Endothelial cell of umbilical vein (primary cell): ENCODE measurements at regions not wholly inside any gene's neighbourhood (a gene's known extent, or its start where the extent isn't known, plus 50 kb on each side); places are given as distances from the start of the nearest gene placed in this dataset.

Source experiments
- BruUV-seq: library from RNA; stranded (reverse); fragments of 400-500 nt; replicated peaks from 2 replicates; lab custom pipeline; 2021; lab: Mats Ljungman, UMichigan
- CTCF ChIA-PET: fragments of 300-600, 350-600 bp; sonication (Branson Sonifier 250); formaldehyde crosslinking; loops from one replicate; lab custom pipeline; 2021; ENCODE audit warnings: antibody characterized with exemption, inconsistent platforms; lab: Charles Lee
- POLR2A ChIA-PET: fragments of 300-600, 350-600 bp; sonication (Branson Sonifier 250); formaldehyde crosslinking; loops from one replicate; lab custom pipeline; 2021; ENCODE audit warnings: antibody characterized with exemption, inconsistent platforms; lab: Charles Lee
- DNase-seq: peaks from one replicate; pipeline ENCODE4 v3.0.0-alpha.2; 2011; ENCODE audit warnings: low read depth, low spot score
- FAIRE-seq: peaks from 2 replicates; lab custom pipeline; 2011; peaks lifted over from hg19 to GRCh38; lab: Jason Lieb, UNC
- H2AFZ ChIP-seq: 2 replicates; pipeline ENCODE4 v1.6.0; 2012; ENCODE audit warnings: low read depth, low read length, control low read depth, inconsistent platforms
- H3K27ac ChIP-seq: 2 replicates; pipeline ENCODE4 v1.5.1; 2011; ENCODE audit warnings: low read depth, mild to moderate bottlenecking, control low read depth, low read length, moderate library complexity; ENCODE audit not compliant: insufficient read depth
- H3K27me3 ChIP-seq, 2 experiments: 2 replicates each; pipeline versions ENCODE4 v1.6.0 to v1.6.1; 2011; ENCODE audit warnings: low read length in 2 of 2, mixed read lengths in 1 of 2; ENCODE audit not compliant: control insufficient read depth in 2 of 2, insufficient read depth in 2 of 2
- H3K36me3 ChIP-seq, 2 experiments: 2 replicates in 1 of 2; 3 replicates in 1 of 2; pipeline ENCODE4 v1.5.1; 2011; ENCODE audit warnings: low read length in 2 of 2, mild to moderate bottlenecking in 1 of 2, moderate library complexity in 1 of 2; ENCODE audit not compliant: control insufficient read depth in 2 of 2, insufficient read depth in 2 of 2; ENCODE audit errors: extremely low read depth in 1 of 2
- H3K4me1 ChIP-seq: 3 replicates; pipeline ENCODE4 v1.5.1; 2011; ENCODE audit warnings: mild to moderate bottlenecking, low read length; ENCODE audit not compliant: control insufficient read depth, insufficient read depth; ENCODE audit errors: extremely low read depth
- H3K4me2 ChIP-seq: 2 replicates; pipeline ENCODE4 v1.6.1; 2011; ENCODE audit warnings: low read length, control low read depth, mixed read lengths; ENCODE audit not compliant: insufficient read depth
- H3K4me3 ChIP-seq, 3 experiments: fragments of 200-600 bp in 1 of 3; sonication (generic), shearing (Covaris generic) in 1 of 3; replicated peaks in 1 of 3; 2 replicates each; pipeline ENCODE4 v1.5.1; 2011 to 2016; ENCODE audit warnings: control low read depth in 3 of 3, low read length in 3 of 3, mild to moderate bottlenecking in 2 of 3, inconsistent platforms in 1 of 3, low read depth in 1 of 3, moderate library complexity in 1 of 3; ENCODE audit not compliant: insufficient read depth in 1 of 3
- H3K79me2 ChIP-seq: 2 replicates; pipeline ENCODE4 v1.6.0; 2012; ENCODE audit warnings: low read length, inconsistent platforms; ENCODE audit not compliant: control insufficient read depth, insufficient read depth
- H3K9ac ChIP-seq: replicated peaks from 2 replicates; pipeline ENCODE3; 2011; ENCODE audit warnings: low read length, control low read depth; ENCODE audit not compliant: insufficient read depth; ENCODE audit errors: extremely low read depth
- H3K9me1 ChIP-seq: replicated peaks from 3 replicates; pipeline ENCODE4 v1.6.0; 2011; ENCODE audit warnings: mild to moderate bottlenecking, low read length; ENCODE audit not compliant: control insufficient read depth, insufficient read depth; ENCODE audit errors: extremely low read depth
- H3K9me3 ChIP-seq: replicated peaks from 2 replicates; pipeline ENCODE4 v1.5.1; 2012; ENCODE audit warnings: low read length, inconsistent platforms; ENCODE audit not compliant: control insufficient read depth, insufficient read depth
- H4K20me1 ChIP-seq: replicated peaks from 2 replicates; pipeline ENCODE3; 2011; ENCODE audit warnings: mild to moderate bottlenecking, low read length; ENCODE audit not compliant: control insufficient read depth, insufficient read depth; ENCODE audit errors: extremely low read depth
- CTCF ChIP-seq, 2 donors: IDR thresholded peaks; 1 replicate in 1 of 2; 2 replicates in 1 of 2; pipeline ENCODE4 v1.5.1; 2011; ENCODE audit warnings: low read length in 2 of 2, mild to moderate bottlenecking in 2 of 2, moderate library complexity in 2 of 2, control low read depth in 1 of 2, inconsistent platforms in 1 of 2, low read depth in 1 of 2; ENCODE audit not compliant: insufficient read depth in 1 of 2; ENCODE audit errors: extremely low read depth in 1 of 2
- FOS ChIP-seq: IDR thresholded peaks from 2 replicates; pipeline ENCODE4 v1.6.1; 2011; ENCODE audit warnings: mild to moderate bottlenecking, low read length, moderate library complexity, borderline replicate concordance; ENCODE audit not compliant: insufficient read depth
- GATA2 ChIP-seq: IDR thresholded peaks from 2 replicates; pipeline ENCODE4 v1.7.0; 2011; ENCODE audit warnings: low read depth, mild to moderate bottlenecking, moderate library complexity, mixed read lengths, low read length; ENCODE audit not compliant: insufficient read length, insufficient read depth
- JUN ChIP-seq: IDR thresholded peaks from 2 replicates; pipeline ENCODE4 v1.6.1; 2011; ENCODE audit warnings: borderline replicate concordance, low read depth; ENCODE audit not compliant: insufficient read length, insufficient read depth
- MAX ChIP-seq: IDR thresholded peaks from 2 replicates; pipeline ENCODE4 v1.6.1; 2011; ENCODE audit not compliant: insufficient read depth, insufficient read length
- dilution Hi-C: fragments of 300-500 bp; cut with MboI; formaldehyde crosslinking; loops from one replicate; pipeline ENCODE4 v1.15.0; 2019; ENCODE audit warnings: low sequenced_read_pairs; ENCODE audit not compliant: extremely low pct_ligation_motif_present
- intact Hi-C: fragments of 100-400 bp; cut with micrococcal nuclease; formaldehyde crosslinking; loops from one replicate; pipeline ENCODE4 v1.10.0; 2022

- POLR2A ChIA-PET = no interaction called here
- DNase-seq (no peak), FAIRE-seq (no peak)
- TF ChIP-seq CTCF (IDR thresholded peaks at IDR 0.05; ENCODE audit: extremely low read depth in 1 of 2, insufficient read depth in 1 of 2, low read depth in 1 of 2, low read length in 2 of 2) = no peak
- TF ChIP-seq GATA2 = no peak
- no peak for TF ChIP-seq FOS
- TF ChIP-seq JUN = no peak
- no peak for TF ChIP-seq MAX
- no TSS peak for BruUV-seq
- H3K36me3 ChIP-seq = no peaks in the 10 kb centered on the region
- no peak overlapping the region for H3K4me2 ChIP-seq
- CTCF ChIA-PET = no interaction called here
- dilution Hi-C loops = no loop called here
- no peaks in the 10 kb centered on the region for H3K9me1 ChIP-seq
- no peaks in the 10 kb centered on the region for H3K9me3 ChIP-seq
- no peak overlapping the region for H2AFZ ChIP-seq
- H3K27ac ChIP-seq = no peak overlapping the region
- intact Hi-C loops = no loop called here
- no peaks in the 10 kb centered on the region for H4K20me1 ChIP-seq
- no peak overlapping the region for H3K9ac ChIP-seq
- no peaks in the 10 kb centered on the region for H3K4me1 ChIP-seq
- no peaks in the 10 kb centered on the region for H3K27me3 ChIP-seq
- H3K4me3 ChIP-seq = no peak overlapping the region
- no peaks in the 10 kb centered on the region for H3K79me2 ChIP-seq
These were observed 197.7 kb upstream of the GBE1 start for GRCh38 chr3:81958972-81959640.
